Left lung (tissue), 4 donors: ENCODE measurements at regions not wholly inside any gene's neighbourhood (a gene's known extent, or its start where the extent isn't known, plus 50 kb on each side); places are given as distances from the start of the nearest gene placed in this dataset.

ENCODE experiments used
- ATAC-seq: fragments of 200-7000 bp; cut with Tn5 transposase; one replicate; pipeline ENCODE4 v1.9.1; 2020; ENCODE audit warnings: moderate library complexity
- DNase-seq, 4 donors: peaks; one replicate each; pipeline ENCODE4 v3.0.0-alpha.2; 2013 to 2020
- H3K27ac ChIP-seq, 2 donors: fragments of 200-600 bp; sonication (generic) in 1 of 2; one replicate each; pipeline versions ENCODE4 v1.5.0 to v1.8.0; 2020 to 2021
- H3K27me3 ChIP-seq, 2 donors: fragments of 200-600 bp; sonication (generic) in 1 of 2; one replicate each; pipeline versions ENCODE4 v1.5.0 to v1.8.0; 2020 to 2021
- H3K36me3 ChIP-seq, 2 donors: fragments of 200-600 bp; sonication (generic) in 1 of 2; one replicate each; pipeline versions ENCODE4 v1.5.0 to v1.8.0; 2020 to 2021
- H3K4me1 ChIP-seq, 2 donors: fragments of 200-600 bp; one replicate each; pipeline ENCODE4 v1.8.0; 2021
- H3K4me3 ChIP-seq, 2 donors: fragments of 200-600 bp; sonication (generic) in 1 of 2; one replicate each; pipeline versions ENCODE4 v1.5.0 to v1.8.0; 2020 to 2021; ENCODE audit warnings: mild to moderate bottlenecking in 1 of 2
- H3K9me3 ChIP-seq, 2 donors: fragments of 200-600 bp; sonication (generic) in 1 of 2; one replicate each; pipeline versions ENCODE4 v1.5.0 to v1.8.0; 2020 to 2021
- intact Hi-C, 2 donors: fragments of 100-400 bp; cut with DNase I; formaldehyde crosslinking; loops; one replicate each; pipeline versions ENCODE4 v1.11.2 to v1.14.2; 2022
- TF ChIP-seq, protein P1 (sequence below), 2 donors: fragments of 200-600 bp; sonication (generic) in 1 of 2; IDR thresholded peaks; one replicate each; pipeline versions ENCODE4 v1.5.0 to v1.8.0; 2021; ENCODE audit warnings: antibody characterized with exemption in 2 of 2
- donor health status: DM: no; HTN: yes; CAD: no.
- donor health status: DM: no; HTN: no; CAD: no.

DNA sequence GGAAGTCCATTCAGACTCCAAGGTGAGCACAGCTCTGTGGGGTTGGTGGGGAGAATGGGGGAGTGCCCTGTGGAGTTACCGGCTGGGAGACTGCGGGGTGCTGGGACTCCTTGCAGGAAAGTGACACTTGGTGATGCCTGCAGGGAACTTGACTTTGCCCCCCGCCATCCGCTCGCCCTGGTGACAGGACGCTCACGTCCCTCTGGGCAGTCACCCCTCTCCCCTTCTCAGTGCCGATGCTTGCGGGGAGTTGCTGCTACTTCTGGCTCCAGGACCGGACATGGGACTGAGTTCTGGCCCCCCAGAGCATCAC, 209.5 kb upstream of the C1orf174 start:
- peaks cover 0 to 3% of the 10 kb centered on the region in 2 donors for H3K9me3 ChIP-seq
- TF ChIP-seq, protein P1, sequence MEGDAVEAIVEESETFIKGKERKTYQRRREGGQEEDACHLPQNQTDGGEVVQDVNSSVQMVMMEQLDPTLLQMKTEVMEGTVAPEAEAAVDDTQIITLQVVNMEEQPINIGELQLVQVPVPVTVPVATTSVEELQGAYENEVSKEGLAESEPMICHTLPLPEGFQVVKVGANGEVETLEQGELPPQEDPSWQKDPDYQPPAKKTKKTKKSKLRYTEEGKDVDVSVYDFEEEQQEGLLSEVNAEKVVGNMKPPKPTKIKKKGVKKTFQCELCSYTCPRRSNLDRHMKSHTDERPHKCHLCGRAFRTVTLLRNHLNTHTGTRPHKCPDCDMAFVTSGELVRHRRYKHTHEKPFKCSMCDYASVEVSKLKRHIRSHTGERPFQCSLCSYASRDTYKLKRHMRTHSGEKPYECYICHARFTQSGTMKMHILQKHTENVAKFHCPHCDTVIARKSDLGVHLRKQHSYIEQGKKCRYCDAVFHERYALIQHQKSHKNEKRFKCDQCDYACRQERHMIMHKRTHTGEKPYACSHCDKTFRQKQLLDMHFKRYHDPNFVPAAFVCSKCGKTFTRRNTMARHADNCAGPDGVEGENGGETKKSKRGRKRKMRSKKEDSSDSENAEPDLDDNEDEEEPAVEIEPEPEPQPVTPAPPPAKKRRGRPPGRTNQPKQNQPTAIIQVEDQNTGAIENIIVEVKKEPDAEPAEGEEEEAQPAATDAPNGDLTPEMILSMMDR (IDR thresholded peaks at IDR 0.05) = no peak
- H3K27ac ChIP-seq = no peak overlapping the region
- peaks cover 0 to 47% of the 10 kb centered on the region in 2 donors for H3K27me3 ChIP-seq
- intact Hi-C loops = no loop called here
- H3K4me1 ChIP-seq = no peaks in the 10 kb centered on the region
- H3K36me3 ChIP-seq = no peaks in the 10 kb centered on the region
- DNase-seq = peak in 1 of 4 donors; percentile 19
- no peak overlapping the region for H3K4me3 ChIP-seq
- no peak for ATAC-seq

DNA sequence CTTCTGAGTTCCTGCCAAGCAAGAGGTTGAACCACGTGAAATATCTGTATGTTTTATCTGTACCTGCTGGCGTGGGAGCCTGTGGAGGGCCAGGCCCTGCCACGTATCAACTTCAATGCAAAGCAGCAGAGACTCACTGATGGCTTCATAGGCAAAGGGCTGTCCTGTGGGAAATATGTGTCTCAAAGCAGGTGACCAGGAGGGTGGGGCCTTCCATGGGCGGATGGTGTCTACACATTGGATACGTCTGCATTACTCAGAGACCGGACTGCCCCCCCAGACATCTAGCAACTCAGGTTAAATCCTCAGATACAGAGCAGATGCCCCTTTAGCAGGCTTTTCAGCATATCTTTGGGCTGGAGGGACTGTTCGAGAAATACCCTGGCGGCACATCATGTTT, 210.8 kb upstream of the C1orf174 start:
- no peak for DNase-seq
- H3K36me3 ChIP-seq = no peaks in the 10 kb centered on the region
- intact Hi-C loops = no loop called here

DNA sequence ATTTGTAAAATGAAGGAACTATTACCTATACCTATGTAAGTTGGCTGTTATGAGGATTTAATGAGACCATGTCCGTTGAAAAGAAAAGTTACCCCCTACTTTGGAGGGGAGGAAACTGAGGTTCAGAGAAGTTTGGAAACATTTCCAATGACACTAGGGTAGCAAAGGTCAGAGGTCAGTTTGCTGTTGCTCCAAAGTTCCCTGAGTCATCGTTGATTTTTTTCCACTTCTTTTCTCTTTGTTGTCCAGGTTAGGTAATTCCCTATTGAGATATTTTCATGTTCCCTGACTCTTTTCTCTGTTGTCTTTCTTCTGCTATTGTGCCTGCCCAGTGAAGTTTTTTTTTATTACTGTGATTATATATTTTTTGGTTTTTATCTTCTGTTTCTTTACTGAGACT, 213.8 kb upstream of the C1orf174 start:
- H3K27ac ChIP-seq = no peak overlapping the region
- H3K36me3 ChIP-seq = no peaks in the 10 kb centered on the region
- intact Hi-C loops = no loop called here
- H3K4me3 ChIP-seq = no peak overlapping the region
- no peak for ATAC-seq
- H3K27me3 ChIP-seq = peaks cover 0 to 48% of the 10 kb centered on the region in 2 donors
- peaks cover 0 to 3% of the 10 kb centered on the region in 2 donors for H3K9me3 ChIP-seq
- no peaks in the 10 kb centered on the region for H3K4me1 ChIP-seq
- DNase-seq = no peak
- TF ChIP-seq, protein P1 (IDR thresholded peaks at IDR 0.05) = no peak

More for the DNA sequence above, 210.8 kb upstream of the C1orf174 start:
- peaks cover 0 to 51% of the 10 kb centered on the region in 2 donors for H3K27me3 ChIP-seq
- no peak overlapping the region for H3K4me3 ChIP-seq
- ATAC-seq = no peak
- H3K4me1 ChIP-seq = no peaks in the 10 kb centered on the region
- TF ChIP-seq, protein P1 (IDR thresholded peaks at IDR 0.05) = no peak
- H3K27ac ChIP-seq = no peak overlapping the region
- H3K9me3 ChIP-seq = peaks cover 0 to 3% of the 10 kb centered on the region in 2 donors

DNA sequence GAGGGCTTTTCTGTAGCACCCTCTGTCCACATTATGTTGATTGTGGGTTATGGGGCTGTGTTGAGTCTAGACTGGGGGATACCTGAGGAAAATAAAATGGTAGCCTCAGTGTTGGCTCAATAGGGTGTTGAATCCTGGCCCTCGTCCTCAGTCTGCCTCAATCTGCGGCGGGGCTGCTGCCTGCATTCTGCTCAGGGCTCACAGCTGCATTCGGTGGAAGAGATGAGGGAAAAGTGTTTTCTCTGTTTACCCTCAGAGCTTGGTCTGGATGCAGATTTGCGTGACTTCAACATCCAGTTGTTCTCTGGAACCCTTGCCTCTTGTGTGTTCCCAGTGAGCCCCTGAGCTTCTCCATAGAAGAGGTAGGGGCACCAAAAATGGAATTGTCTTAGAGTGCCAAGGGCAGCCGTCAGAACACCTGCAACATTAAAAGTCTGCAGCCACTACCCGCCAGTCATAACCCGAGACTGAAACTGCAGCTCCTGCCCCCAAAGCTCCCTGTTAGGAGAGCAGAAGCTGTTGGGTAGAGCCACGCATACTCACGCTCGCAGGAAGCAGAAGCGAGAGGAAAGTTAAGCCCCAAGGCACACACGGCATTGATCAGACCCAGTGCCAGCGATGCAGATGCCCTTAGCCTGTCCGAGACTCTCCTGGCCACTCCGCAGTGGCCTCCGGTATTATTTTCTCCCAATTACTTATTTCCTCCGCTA, 215.3 kb upstream of the C1orf174 start:
- Histone ChIP-seq H3K27ac (no peak overlapping the region), H3K27me3 (peaks cover 0 to 52% of the 10 kb centered on the region in 2 donors), H3K36me3 (no peaks in the 10 kb centered on the region), H3K9me3 (peaks cover 0 to 3% of the 10 kb centered on the region in 2 donors), H3K4me1 (no peaks in the 10 kb centered on the region), H3K4me3 (no peak overlapping the region)
- no peak for DNase-seq
- TF ChIP-seq, protein P1 (IDR thresholded peaks at IDR 0.05) = no peak
- intact Hi-C loops = no loop called here
- no peak for ATAC-seq

DNA sequence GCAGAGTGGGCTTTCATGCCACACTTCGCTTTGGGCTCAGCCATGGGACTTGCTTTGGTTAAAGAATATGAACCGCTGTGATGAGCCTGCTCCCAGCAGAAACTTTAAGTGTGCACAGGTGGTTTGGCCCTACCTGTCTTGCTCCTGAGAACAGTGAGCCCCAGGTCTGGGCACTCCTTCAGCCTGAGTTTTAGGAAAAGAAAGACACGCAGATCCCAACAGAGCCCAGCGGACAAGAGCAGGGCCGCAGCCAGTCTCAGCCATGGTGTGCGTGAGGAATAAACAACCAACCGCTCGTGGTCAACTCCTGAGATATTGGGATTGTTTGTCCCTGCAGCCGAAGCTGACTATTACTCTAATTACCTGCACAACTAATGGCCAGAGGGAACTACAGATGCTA, 217.1 kb upstream of the C1orf174 start:
- Histone ChIP-seq H3K27me3 (peaks cover 0 to 49% of the 10 kb centered on the region in 2 donors), H3K36me3 (no peaks in the 10 kb centered on the region), H3K27ac (no peak overlapping the region), H3K4me1 (no peaks in the 10 kb centered on the region), H3K4me3 (no peak overlapping the region), H3K9me3 (peaks cover 0 to 3% of the 10 kb centered on the region in 2 donors)
- intact Hi-C loops = no loop called here
- ATAC-seq (no peak), DNase-seq (no peak)
- TF ChIP-seq, protein P1 (IDR thresholded peaks at IDR 0.05) = no peak
